ENCODE measurements at regions not wholly inside any gene's neighbourhood (a gene's known extent, or its start where the extent isn't known, plus 50 kb on each side); places are given as distances from the start of the nearest gene placed in this dataset.

- TF ChIP-seq CTCF (IDR thresholded peaks at IDR 0.05): no peak
- TF ChIP-seq POLR2A (IDR thresholded peaks at IDR 0.05): no peak
Measured at GRCh38 chr11:121755906-121756305, 303.1 kb upstream of the SORL1-AS1 start.

Data from Peyer's patch (tissue), 4 donors.